GM19397 (cell line): ENCODE measurements at regions not wholly inside any gene's neighbourhood (a gene's known extent, or its start where the extent isn't known, plus 50 kb on each side); places are given as distances from the start of the nearest gene placed in this dataset.
A peak's percentile ranks its signal among the peaks of the same experiment; 100 is the strongest.
"Not testable (repeated sequence)": the region's sequence is repeated elsewhere in the genome, so short reads cannot be mapped to it uniquely, and the experiment has no call there.

ENCODE experiments used
- ATAC-seq: cut with Tn5 transposase; IDR thresholded peaks from one replicate; pipeline ENCODE4 v1.9.1; 2021; ENCODE audit warnings: mild to moderate bottlenecking, moderate library complexity; ENCODE audit not compliant: unreplicated experiment

GRCh38 chr17:21550031-21550430 is 142.3 kb upstream of the KCNJ18 start:
- not testable (repeated sequence) for ATAC-seq

DNA sequence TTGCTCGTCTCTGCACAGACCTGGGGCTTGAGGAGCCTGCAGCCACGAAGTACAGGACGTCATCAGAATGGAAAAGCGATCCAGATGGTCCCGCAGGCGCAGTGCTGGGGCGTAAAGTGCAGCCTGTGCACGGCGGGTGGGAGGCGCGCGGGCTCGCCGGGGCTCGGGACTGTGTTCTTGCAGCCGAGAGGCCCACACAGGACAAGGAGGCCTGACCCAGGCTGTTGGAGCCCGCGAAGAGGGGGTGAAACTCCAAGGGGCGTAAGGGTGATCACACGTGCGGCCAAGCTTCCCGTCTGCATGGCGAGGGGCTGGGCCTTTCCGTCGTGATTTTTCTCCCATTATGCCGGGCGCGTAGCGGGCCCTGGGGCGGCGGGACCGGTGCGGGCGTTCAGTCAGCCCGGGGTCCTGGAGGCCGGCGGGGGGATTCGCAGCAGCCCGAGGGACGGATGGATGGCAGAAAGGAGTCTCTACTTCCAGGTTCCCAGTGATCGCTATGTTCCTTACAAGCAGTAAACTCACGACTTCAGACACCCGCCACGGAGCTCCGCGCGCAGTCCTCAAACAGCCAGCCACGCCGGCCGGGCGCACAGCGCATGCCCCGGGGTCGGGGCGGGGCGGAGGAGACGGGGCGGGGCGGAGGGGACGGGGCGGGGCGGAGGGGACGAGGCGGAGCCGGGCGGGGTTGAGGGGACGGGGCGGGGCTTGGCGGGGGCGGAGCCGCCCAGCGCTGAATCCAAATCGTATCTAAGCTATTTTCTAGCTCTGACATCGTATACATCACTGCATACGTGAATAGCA is 141.0 kb upstream of the KCNJ18 start:
- peak; percentile 72 for ATAC-seq

GRCh38 chr17:21558921-21559320 is 133.4 kb upstream of the KCNJ18 start:
- ATAC-seq: not testable (repeated sequence)

DNA sequence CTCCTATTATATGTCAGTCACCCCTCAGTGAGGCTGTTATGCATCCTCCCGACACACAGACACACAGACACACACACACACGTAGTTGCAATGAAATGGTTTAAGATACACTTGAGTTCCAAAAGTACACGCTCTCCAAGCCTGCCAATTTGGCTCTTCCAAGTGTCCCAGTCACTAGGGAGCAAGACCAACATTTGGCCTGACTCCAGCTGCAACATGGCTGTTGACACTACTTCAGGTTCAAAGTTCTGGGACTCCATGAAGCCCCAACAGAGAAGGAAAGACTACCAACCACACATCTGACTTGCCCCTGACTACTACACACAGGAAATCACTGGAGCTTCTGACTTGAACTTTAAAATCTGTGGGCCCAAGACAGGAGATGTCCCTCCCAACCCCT is 128.1 kb upstream of the KCNJ18 start:
- no peak for ATAC-seq

- ATAC-seq: not testable (repeated sequence)
Measured at GRCh38 chr17:21564757-21565156, 127.6 kb upstream of the KCNJ18 start.

DNA sequence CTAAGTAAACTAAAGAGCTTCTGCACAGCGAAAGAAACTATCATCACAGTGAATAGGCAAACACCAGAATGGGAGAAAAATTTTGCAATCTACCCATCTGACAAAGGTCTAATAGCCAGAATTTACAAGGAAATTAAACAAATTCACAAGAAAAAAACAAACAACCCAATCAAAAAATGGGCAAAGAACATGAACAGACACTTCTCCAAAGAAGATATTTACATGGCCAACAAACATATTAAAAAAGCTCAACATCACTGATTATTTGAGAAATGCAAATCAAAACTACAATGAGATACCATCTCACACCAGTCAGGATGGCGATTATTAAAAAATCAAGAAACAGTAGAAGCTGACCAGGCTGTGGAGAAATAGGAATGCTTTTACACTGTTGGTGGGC is 121.9 kb upstream of the KCNJ18 start:
- ATAC-seq: not testable (repeated sequence)

DNA sequence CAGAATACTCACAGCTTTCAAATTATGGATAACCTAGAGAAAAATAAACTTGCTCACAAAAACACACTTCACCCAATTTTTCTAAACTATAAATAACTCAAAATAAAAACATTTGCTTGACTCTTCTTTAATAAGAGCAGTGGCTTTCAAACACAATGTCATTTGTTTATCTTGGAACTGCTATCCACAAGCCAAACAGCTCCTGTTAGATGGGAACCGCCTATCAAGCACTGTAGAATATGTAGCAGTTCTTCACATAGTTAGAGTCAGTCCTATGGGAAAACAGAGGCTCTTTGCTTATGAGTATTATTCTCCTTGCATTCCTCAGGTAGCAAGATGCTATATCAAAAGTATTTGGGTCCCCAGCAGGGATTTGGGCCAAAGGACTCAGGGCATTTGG is 120.2 kb upstream of the KCNJ18 start:
- ATAC-seq: not testable (repeated sequence)

DNA sequence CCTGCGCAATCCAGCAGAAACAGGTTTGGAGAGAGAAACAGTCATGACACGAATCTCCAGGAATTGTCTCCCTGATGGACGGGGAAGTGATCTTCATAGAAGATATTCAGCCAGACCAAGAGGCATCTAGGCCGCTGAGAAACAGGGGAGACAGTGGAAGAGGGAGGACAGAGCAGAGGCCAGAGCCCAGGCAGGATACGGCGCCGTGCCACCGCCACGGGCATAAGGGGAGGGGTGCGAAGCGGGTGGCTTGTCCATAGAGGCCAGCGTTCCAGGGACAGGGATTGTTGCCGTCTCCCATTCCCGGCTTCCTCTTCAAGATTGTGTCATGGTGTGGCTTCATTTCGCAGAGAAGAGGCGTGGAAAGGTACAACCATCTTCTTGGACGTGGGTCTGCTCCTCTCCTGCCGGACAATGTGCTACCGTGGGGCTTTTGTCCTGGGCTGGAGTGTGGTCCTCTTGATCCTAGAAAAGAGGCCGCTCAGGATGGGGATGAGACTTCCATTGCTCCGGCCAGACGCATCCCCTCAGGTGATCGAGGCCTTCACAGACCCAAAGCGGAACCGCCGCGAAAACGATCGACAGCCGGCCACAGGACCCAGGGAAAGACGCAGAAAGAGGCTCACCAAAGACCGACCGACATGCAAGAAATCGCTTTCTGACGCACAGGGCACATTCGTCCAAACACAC is 118.9 kb upstream of the KCNJ18 start:
- not testable (repeated sequence) for ATAC-seq

DNA sequence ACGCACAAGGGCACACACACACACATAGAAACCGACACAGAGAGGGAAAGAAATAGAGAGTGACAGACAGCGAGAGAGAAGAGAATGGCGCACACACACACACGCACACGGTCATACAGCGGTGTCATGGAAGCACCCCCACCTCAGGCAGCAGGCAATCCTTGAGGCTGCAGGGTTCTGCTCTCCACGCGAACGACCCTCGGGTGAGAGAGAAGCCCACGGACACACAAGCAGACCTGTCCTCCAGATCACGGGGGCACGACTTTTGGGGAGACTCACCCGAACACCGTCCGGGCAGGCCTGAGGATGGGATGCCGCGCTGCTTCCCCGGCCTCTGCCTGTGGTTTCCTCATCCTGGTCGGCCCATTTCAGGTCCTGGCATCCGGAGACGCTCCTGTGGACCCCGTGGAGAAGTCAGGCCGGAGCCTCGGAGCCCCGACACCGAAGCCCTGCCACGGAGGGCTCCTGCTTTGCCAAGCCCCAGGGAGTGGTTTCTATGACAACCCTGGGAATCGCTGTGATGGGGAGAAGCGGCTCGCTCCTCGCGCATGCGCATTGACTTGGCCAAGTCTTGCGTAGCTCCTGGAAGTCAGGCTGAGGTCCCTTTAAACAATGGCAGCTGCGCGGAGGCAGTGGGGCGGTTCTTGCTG is 118.2 kb upstream of the KCNJ18 start:
- no peak for ATAC-seq

DNA sequence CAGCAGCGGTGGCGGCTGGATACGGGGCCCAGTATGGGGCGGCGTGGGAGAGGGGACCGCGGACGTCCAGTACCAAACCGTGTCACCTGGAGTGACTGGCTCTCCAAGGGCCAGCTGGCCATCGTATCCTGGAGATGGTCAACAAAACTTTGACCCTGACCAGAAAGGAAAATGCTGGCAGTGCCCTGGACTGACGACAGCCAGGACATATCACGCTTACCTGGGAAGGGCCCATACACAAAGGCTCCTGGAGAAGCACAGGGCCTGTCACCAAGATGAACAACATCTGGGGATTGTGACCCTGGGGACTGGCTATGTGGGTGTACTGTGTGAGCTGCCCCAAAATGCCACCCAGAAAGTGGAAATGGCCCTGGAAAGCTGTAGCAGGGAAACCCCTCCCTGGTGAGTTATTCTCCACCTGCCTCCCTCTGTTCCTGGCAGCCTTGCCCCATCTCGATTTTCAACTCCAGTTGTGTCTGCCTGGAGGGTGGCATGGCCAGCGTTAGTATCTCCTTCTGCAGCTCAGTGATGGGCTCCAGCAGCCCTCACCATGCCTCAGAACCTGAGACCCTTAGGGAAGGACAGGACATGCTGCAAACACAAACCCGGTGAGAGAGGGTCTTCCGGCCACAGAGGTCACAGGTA is 117.6 kb upstream of the KCNJ18 start:
- not testable (repeated sequence) for ATAC-seq

- not testable (repeated sequence) for ATAC-seq
Measured at GRCh38 chr17:21578783-21579182, 113.5 kb upstream of the KCNJ18 start.

- ATAC-seq: no peak
Measured at GRCh38 chr17:21592774-21593173, 99.5 kb upstream of the KCNJ18 start.

GRCh38 chr17:21593452-21594105 is 98.7 kb upstream of the KCNJ18 start:
- ATAC-seq: not testable (repeated sequence)

DNA sequence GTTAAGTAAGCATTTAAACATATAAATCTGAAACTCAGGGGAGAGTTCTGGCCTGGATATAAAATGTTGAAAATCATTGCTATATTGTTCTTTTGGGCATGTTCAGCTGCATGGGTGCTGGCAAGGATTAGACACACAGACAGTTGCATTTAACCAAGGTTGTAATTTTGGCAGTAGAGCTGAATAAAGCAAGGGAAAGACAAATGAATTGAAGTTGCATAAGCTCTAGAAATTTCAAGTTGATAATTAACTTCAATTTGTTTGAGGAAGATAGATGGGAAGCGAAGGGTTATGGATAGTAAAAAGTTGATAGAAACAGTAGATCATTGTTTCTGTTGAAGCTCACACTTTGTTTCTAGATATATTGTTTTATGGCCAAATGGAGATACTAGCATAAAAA is 97.2 kb upstream of the KCNJ18 start:
- ATAC-seq: no peak

DNA sequence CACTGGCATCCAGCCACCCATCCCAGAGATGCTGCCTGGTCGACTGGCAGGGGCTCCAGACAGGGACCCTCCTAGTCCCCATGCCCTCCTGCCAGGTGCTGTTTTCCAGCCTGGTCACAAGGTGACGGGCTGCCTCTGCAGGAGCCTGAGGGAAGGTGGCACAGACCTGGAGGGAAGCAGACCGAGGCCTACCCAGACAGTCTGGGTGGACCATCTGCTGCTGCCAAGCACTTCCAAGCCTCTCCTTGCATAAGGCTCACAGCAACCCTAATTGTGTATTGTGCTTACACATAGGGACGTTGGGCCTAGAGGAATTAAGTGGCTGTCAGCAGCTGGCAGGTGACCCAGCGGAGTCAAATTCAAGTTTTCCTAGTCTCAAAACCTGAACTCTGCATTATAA is 90.1 kb upstream of the KCNJ18 start:
- ATAC-seq: no peak

- not testable (repeated sequence) for ATAC-seq
Measured at GRCh38 chr17:21603292-21603691, 89.0 kb upstream of the KCNJ18 start.

DNA sequence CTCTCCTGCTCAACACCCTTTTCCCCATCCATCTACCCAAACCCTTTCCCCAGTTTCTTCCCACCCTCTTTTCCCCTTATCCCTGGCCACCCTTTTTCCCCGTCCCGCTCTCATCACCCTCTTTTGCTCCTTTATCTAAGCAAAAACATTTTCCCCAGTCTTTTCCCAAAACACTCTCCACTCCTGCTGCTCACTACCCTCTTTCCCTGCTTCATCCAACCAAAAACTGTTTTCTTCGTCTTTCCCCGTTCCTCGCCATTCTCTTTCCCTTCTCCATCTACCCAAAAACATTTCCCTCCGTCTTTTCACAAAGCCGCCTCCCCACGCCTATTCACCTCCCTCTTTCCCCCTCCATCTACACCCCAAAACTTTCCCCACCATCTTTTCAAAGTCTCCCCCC is 80.9 kb upstream of the KCNJ18 start:
- not testable (repeated sequence) for ATAC-seq

DNA sequence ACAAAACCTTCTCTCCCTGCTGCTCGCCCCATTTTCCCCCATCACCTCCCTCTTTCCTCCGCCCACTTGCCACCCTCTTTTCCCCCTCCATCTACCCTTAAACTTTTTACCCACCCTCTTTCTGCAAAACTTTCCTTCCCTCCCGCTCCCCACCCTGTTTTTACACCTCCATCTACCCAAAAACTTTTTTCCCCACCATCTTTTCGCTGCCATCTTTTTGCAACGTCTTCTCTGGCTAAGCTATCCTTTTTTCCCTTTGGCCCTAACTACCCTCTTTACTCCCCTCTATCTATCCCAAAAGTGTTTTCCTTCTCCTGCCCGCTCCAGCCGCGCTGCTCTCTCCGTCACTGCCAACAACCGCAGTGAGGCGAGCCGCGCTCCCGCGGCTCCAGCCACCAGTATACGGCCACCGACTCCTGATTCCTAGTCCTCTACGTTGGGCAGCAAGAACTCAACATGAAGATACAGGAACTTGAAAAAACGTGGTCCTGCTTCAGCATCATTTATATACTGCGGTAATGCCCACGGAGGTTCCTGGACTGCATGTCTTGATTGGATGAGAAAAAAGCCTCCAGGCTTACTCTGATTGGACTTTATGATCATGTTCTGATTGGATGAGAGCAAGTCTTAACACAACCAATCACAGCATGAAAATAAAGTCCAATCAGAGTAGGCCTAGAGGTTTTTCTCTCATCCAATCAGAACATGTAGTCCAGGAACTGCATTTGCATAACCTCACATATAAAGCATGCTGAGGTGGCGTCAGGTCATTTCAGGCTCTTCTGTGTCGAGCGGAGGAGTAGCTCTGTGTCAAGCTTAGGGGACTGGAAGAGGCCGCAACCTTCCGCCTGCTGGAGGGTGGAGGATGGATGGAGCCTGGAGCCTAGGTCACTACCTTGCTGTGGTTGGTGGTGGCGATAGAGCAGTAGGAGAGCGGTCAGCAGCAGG is 79.9 kb upstream of the KCNJ18 start:
- not testable (repeated sequence) for ATAC-seq

DNA sequence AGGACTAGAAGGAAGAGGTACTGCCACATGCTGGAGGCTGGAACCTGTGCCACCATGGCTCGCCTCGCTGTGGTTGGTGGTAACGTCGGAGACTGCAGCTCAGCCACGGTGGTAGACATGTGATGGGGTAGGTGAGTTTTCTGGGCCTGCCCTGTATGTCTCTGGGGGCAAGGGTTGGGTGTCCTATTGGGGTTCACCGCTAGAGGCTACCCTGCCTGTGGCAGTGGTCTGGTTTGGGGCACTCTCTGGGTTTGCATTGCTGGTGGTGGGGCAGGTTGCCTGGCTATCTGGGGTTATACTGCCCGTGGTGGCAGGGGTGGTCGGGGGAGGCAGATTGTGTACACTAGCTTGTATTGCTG is 79.3 kb upstream of the KCNJ18 start:
- ATAC-seq: no peak

DNA sequence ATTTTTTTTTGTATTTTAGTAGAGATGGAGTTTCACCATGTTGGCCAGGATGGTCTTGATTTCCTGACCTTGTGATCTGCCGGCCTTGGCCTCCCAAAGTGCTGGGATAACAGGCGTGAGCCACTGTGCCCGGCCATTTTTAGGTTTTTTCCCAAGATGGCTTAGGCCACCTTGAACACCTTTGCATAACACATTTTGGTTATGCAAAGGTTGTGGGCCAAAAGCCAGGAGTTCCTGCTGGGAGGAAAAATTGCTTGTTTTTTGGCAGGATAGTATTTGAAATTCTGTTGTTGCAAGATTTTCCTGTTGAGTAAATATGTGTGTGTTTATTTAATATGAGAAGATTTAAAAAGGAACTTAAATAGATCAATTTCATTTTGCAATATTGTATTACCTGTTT is 65.3 kb upstream of the KCNJ18 start:
- ATAC-seq: not testable (repeated sequence)
